ENCODE measurements at regions not wholly inside any gene's neighbourhood (a gene's known extent, or its start where the extent isn't known, plus 50 kb on each side); places are given as distances from the start of the nearest gene placed in this dataset.

GRCh38 chr16:61596655-61597054 is 439.6 kb downstream of the CDH8 start:
- DNase-seq (no peak), ATAC-seq (no peak)
- Mint-ChIP-seq H3K4me3 (no peak overlapping the region), H3K27me3 (no peaks in the 10 kb centered on the region), H3K27ac (no peak overlapping the region), H3K36me3 (no peaks in the 10 kb centered on the region), H3K4me1 (no peaks in the 10 kb centered on the region), H3K9me3 (ENCODE audit: low read depth) (peaks cover 10% of the 10 kb centered on the region)
- CTCF ChIA-PET: no interaction called here

GRCh38 chr16:61595605-61596004 is 440.6 kb downstream of the CDH8 start:
- no peak for ATAC-seq

GRCh38 chr16:61590577-61590976 is 445.7 kb downstream of the CDH8 start:
- Mint-ChIP-seq H3K27me3 (no peaks in the 10 kb centered on the region), H3K27ac (no peak overlapping the region), H3K4me1 (no peaks in the 10 kb centered on the region), H3K9me3 (ENCODE audit: low read depth) (peaks cover 16% of the 10 kb centered on the region), H3K36me3 (no peaks in the 10 kb centered on the region), H3K4me3 (no peak overlapping the region)
- no peak for DNase-seq
- CTCF ChIA-PET: no interaction called here
- no peak for ATAC-seq

More at GRCh38 chr16:61595605-61596004, 440.6 kb downstream of the CDH8 start:
- no peak overlapping the region for H3K4me3 Mint-ChIP-seq
- peaks cover 9% of the 10 kb centered on the region for H3K9me3 Mint-ChIP-seq (ENCODE audit: low read depth)
- no peaks in the 10 kb centered on the region for H3K27me3 Mint-ChIP-seq
- CTCF ChIA-PET: no interaction called here
- H3K36me3 Mint-ChIP-seq: no peaks in the 10 kb centered on the region
- H3K27ac Mint-ChIP-seq: no peak overlapping the region
- no peak for DNase-seq
- no peaks in the 10 kb centered on the region for H3K4me1 Mint-ChIP-seq

- CTCF ChIA-PET: no interaction called here
- no peak for ATAC-seq
- H3K27me3 Mint-ChIP-seq: no peaks in the 10 kb centered on the region
- no peaks in the 10 kb centered on the region for H3K36me3 Mint-ChIP-seq
- H3K4me3 Mint-ChIP-seq: no peak overlapping the region
- no peak for DNase-seq
- H3K27ac Mint-ChIP-seq: no peak overlapping the region
- peaks cover 16% of the 10 kb centered on the region for H3K9me3 Mint-ChIP-seq (ENCODE audit: low read depth)
- H3K4me1 Mint-ChIP-seq: no peaks in the 10 kb centered on the region
Observed at GRCh38 chr16:61587526-61587925, 448.7 kb downstream of the CDH8 start.

GRCh38 chr16:61581417-61582046 is 454.7 kb downstream of the CDH8 start:
- Mint-ChIP-seq H3K27me3 (no peaks in the 10 kb centered on the region), H3K4me3 (no peak overlapping the region), H3K9me3 (ENCODE audit: low read depth) (peaks cover 15% of the 10 kb centered on the region), H3K36me3 (no peaks in the 10 kb centered on the region), H3K4me1 (no peaks in the 10 kb centered on the region), H3K27ac (no peak overlapping the region)
- DNase-seq (no peak), ATAC-seq (no peak)
- CTCF ChIA-PET: no interaction called here

- DNase-seq (no peak), ATAC-seq (no peak)
- Mint-ChIP-seq H3K27ac (no peak overlapping the region), H3K4me3 (no peak overlapping the region), H3K27me3 (no peaks in the 10 kb centered on the region), H3K4me1 (no peaks in the 10 kb centered on the region), H3K9me3 (ENCODE audit: low read depth) (peaks cover 16% of the 10 kb centered on the region), H3K36me3 (no peaks in the 10 kb centered on the region)
- CTCF ChIA-PET: no interaction called here
Observed at GRCh38 chr16:61580579-61580978, 455.7 kb downstream of the CDH8 start.

GRCh38 chr16:61579195-61579594 is 457.0 kb downstream of the CDH8 start:
- no peak overlapping the region for H3K4me3 Mint-ChIP-seq
- H3K9me3 Mint-ChIP-seq (ENCODE audit: low read depth): peaks cover 28% of the 10 kb centered on the region
- DNase-seq (no peak), ATAC-seq (no peak)
- H3K4me1 Mint-ChIP-seq: no peaks in the 10 kb centered on the region
- CTCF ChIA-PET: no interaction called here
- no peaks in the 10 kb centered on the region for H3K27me3 Mint-ChIP-seq
- no peaks in the 10 kb centered on the region for H3K36me3 Mint-ChIP-seq
- no peak overlapping the region for H3K27ac Mint-ChIP-seq

GRCh38 chr16:61576476-61576875 is 459.8 kb downstream of the CDH8 start:
- Mint-ChIP-seq H3K9me3 (ENCODE audit: low read depth) (peaks cover 38% of the 10 kb centered on the region), H3K4me3 (no peak overlapping the region), H3K36me3 (no peaks in the 10 kb centered on the region), H3K27ac (no peak overlapping the region), H3K27me3 (no peaks in the 10 kb centered on the region), H3K4me1 (no peaks in the 10 kb centered on the region)
- DNase-seq (no peak), ATAC-seq (no peak)
- CTCF ChIA-PET: no interaction called here

GRCh38 chr16:61575617-61576016 is 460.6 kb downstream of the CDH8 start:
- CTCF ChIA-PET: no interaction called here
- no peak overlapping the region for H3K27ac Mint-ChIP-seq
- peaks cover 41% of the 10 kb centered on the region for H3K9me3 Mint-ChIP-seq (ENCODE audit: low read depth)
- no peak overlapping the region for H3K4me3 Mint-ChIP-seq
- H3K4me1 Mint-ChIP-seq: no peaks in the 10 kb centered on the region
- no peaks in the 10 kb centered on the region for H3K27me3 Mint-ChIP-seq
- DNase-seq (no peak), ATAC-seq (no peak)
- no peaks in the 10 kb centered on the region for H3K36me3 Mint-ChIP-seq

GRCh38 chr16:61569028-61569427 is 467.2 kb downstream of the CDH8 start:
- no peaks in the 10 kb centered on the region for H3K36me3 Mint-ChIP-seq
- no peak overlapping the region for H3K27ac Mint-ChIP-seq
- DNase-seq (no peak), ATAC-seq (no peak)
- CTCF ChIA-PET: no interaction called here
- no peaks in the 10 kb centered on the region for H3K27me3 Mint-ChIP-seq
- no peak overlapping the region for H3K4me3 Mint-ChIP-seq
- H3K4me1 Mint-ChIP-seq: no peaks in the 10 kb centered on the region
- peaks cover 23% of the 10 kb centered on the region for H3K9me3 Mint-ChIP-seq (ENCODE audit: low read depth)

- no peak for DNase-seq
- Mint-ChIP-seq H3K4me1 (no peaks in the 10 kb centered on the region), H3K9me3 (ENCODE audit: low read depth) (peaks cover 16% of the 10 kb centered on the region), H3K27ac (no peak overlapping the region), H3K27me3 (no peaks in the 10 kb centered on the region), H3K36me3 (no peaks in the 10 kb centered on the region), H3K4me3 (no peak overlapping the region)
- CTCF ChIA-PET: no interaction called here
- no peak for ATAC-seq
Observed at GRCh38 chr16:61564716-61565115, 471.5 kb downstream of the CDH8 start.

- Mint-ChIP-seq H3K27me3 (no peaks in the 10 kb centered on the region), H3K27ac (no peak overlapping the region), H3K4me1 (no peaks in the 10 kb centered on the region), H3K4me3 (no peak overlapping the region), H3K36me3 (no peaks in the 10 kb centered on the region), H3K9me3 (ENCODE audit: low read depth) (peaks cover 12% of the 10 kb centered on the region)
- CTCF ChIA-PET: no interaction called here
- no peak for DNase-seq
- no peak for ATAC-seq
Observed at GRCh38 chr16:61555718-61556441, 480.4 kb downstream of the CDH8 start.

GRCh38 chr16:61549327-61549726 is 486.9 kb downstream of the CDH8 start:
- CTCF ChIA-PET: no interaction called here
- Mint-ChIP-seq H3K36me3 (no peaks in the 10 kb centered on the region), H3K27ac (no peak overlapping the region), H3K27me3 (no peaks in the 10 kb centered on the region), H3K4me3 (no peak overlapping the region), H3K9me3 (ENCODE audit: low read depth) (peaks cover 12% of the 10 kb centered on the region), H3K4me1 (no peaks in the 10 kb centered on the region)
- DNase-seq: no peak
- no peak for ATAC-seq

- ATAC-seq: no peak
- CTCF ChIA-PET: no interaction called here
- H3K4me1 Mint-ChIP-seq: no peaks in the 10 kb centered on the region
Observed at GRCh38 chr16:61547626-61548025, 488.6 kb downstream of the CDH8 start.

More at GRCh38 chr16:61547626-61548025, 488.6 kb downstream of the CDH8 start:
- Mint-ChIP-seq H3K36me3 (no peaks in the 10 kb centered on the region), H3K27me3 (no peaks in the 10 kb centered on the region), H3K27ac (no peak overlapping the region), H3K9me3 (ENCODE audit: low read depth) (peaks cover 12% of the 10 kb centered on the region), H3K4me3 (no peak overlapping the region)
- no peak for DNase-seq

All from activated CD8-positive, alpha-beta memory T cell treated with anti-CD3 and anti-CD28 coated beads, Interleukin-2, amount 10 ng/mL, durations not matched to agents 7 days and 5 days (primary cell).